ENCODE measurements at regions not wholly inside any gene's neighbourhood (a gene's known extent, or its start where the extent isn't known, plus 50 kb on each side); places are given as distances from the start of the nearest gene placed in this dataset.

- DNase-seq: no peak
Observed at GRCh38 chr16:54673313-54673712, 257.4 kb upstream of the IRX5 start.

DNA sequence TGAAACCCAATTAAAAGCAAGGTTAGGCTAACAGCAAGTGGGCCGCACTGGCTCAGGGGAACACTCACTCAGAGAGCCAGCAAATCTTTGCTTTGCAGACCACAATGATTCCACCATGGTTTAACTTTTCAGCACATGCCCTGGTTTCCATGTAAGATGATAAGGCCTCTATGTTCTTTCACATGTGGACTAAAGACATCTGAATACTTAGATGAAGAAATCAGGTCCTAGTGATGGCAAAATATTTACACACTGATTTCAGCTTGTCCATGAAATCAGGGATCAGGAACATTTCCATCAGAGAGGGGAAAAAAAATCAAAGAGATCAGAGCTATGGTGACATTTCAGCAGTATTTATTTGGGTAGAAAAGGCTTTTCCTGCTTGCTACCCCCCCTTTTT lies 258.2 kb upstream of the IRX5 start:
- no peak for DNase-seq

GRCh38 chr16:54657709-54658102 lies 273.0 kb upstream of the IRX5 start:
- DNase-seq: no peak

DNA sequence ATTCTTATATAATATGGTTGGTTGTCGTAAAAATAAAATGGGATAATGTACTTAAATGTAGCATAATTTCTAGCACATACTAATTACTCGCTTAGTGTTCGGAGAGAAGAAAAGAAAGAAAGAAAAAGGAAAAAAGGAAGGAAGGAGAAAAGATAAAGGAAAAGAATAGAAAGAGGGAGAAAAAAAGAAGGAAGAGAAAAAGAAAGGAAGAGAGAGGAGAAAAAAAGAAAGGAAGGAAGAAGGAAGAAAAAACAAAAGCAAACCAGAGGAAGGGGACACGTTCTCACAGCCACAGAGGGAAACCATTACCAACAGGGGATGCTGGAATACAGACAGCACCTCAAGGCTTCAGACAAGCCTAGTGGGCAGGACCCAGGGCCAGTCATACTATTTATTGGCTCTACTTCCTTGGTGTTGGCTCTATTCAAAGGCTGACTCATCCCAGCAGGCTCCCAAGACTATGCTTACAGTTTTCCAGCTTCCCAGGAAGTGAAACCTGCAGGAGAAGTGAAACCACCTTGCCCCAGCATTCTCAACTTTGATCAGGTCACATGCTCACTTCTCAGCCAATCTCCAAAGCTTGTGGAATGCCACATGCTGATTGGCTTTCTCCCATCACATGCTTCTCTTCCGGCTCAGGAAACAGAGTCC lies 273.5 kb upstream of the IRX5 start:
- DNase-seq: no peak

- DNase-seq: no peak
Observed at GRCh38 chr16:54655121-54655590, 275.5 kb upstream of the IRX5 start.

DNA sequence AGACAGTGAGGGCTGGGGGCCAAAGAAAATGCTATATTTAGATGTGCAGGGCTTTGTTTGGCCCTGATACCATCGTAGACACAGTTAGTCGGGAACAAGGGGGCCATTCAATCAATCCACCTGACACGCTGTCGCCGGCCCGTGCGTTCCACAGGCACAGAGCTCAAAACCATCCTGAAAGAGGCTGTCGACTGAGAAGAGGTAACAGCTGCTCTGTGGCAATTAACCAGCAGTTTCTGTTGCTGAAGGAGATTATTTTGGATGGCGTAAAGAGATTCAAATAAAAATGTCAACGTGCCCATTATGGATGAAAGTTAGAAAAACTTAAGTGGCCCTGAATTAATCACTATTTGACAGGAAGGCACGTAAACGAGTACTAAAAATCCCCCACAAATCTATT lies 276.2 kb upstream of the IRX5 start:
- DNase-seq: no peak

GRCh38 chr16:54652201-54652770 lies 278.4 kb upstream of the IRX5 start:
- no peak for DNase-seq

DNA sequence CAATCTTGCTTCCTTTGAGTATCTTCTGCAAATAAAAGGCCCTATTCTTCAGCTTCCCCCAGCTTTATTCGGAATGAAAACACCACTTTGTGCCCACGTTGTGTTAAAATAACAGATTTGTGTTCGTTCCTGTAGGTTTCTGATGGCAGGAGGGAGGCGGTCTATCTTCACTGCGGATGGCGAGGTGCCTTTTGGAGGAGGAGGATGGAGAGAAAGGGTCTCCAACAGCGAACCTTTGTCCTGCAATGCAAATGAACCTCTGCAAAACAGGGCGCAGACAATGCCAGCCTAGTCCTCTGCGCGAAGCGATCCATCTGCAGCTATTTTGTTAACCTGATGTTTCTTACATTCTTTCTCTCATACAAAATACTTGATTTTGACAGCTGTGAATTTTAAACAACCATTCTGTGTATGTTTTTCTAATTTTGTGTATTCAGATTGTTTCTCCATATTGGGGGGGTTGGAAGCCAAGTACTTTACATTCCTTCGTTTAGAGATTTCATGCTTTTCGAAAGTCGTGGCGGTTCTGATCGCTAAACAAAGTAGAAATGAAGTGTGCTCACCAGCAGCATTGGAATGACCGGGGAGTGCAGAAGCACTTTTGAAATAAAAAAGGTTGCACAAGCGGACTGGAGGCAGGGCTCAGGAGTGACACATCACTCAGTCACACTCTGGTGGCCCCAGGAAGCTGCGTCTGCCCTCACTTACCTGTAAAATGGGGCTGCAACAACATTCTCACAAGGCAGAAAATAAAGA lies 279.0 kb upstream of the IRX5 start:
- DNase-seq: no peak

DNA sequence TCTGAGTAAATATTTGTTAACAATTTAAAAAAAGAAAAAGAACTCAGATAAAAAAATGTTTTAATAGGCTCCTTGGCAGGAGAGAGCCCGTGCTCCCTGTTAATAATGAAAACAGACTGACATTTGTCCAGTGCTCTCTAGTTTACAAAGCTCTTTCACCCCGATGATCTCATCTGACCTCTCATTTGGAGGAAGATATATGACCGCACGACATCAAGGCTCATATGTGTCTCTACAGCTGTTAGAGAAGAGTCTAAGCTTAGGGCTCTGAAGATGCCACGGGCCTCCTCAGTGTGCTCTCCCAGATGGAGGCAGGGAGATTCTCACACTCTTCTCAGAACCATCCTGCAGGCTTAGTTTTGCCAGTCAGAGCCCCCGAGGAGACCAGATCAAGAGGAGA lies 280.8 kb upstream of the IRX5 start:
- no peak for DNase-seq

- DNase-seq: no peak
Observed at GRCh38 chr16:54648575-54648974, 282.1 kb upstream of the IRX5 start.

- DNase-seq: no peak
Observed at GRCh38 chr16:54647725-54648221, 282.9 kb upstream of the IRX5 start.

- DNase-seq: no peak
Observed at GRCh38 chr16:54647216-54647615, 283.4 kb upstream of the IRX5 start.

DNA sequence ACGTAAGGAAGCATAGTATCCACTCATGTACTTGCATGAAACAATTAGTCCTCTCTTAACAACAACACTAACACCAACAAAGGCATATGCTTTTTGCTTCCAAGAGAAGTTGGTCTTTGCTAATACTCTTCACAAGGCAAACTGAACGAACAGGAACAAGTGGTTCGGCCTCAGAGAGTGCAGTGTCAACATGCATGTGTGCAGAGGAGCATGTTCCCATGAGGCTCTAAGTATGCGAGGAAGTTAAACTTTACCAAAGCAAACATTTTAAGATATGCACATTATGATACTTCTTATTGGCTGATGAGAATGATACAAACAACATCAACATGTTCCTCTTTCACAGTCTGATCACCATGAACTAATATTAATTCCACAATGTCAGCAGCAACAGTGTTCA lies 285.3 kb upstream of the IRX5 start:
- DNase-seq: no peak

DNA sequence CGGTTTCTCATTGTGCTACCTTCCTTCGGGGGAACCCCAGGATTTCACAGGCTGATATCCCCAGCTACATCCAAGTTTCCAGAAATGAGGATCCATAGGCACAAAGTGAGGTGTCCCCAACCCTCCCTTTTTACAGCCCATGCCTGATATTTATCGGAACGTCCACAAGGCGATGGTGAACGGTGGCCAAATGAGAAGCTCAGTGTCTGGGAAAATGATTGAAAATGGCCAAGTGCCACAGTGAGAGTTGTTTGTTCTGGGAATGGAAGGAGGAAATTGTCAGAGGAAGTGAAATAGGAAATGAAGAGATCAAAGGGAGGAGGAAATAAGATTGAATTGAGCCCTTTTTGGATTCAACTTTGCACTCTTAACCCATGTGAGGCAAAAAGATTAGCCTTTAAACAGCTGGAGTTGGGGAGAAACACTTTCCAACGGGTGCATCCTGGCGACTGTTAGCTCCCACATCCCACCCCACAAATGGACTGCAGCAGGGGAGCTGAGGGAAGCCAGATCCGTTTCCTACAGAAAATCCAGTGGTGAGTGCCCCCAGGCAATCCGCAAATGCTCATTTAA lies 294.4 kb upstream of the IRX5 start:
- no peak for DNase-seq

GRCh38 chr16:54633943-54634362 lies 296.7 kb upstream of the IRX5 start:
- DNase-seq: no peak

DNA sequence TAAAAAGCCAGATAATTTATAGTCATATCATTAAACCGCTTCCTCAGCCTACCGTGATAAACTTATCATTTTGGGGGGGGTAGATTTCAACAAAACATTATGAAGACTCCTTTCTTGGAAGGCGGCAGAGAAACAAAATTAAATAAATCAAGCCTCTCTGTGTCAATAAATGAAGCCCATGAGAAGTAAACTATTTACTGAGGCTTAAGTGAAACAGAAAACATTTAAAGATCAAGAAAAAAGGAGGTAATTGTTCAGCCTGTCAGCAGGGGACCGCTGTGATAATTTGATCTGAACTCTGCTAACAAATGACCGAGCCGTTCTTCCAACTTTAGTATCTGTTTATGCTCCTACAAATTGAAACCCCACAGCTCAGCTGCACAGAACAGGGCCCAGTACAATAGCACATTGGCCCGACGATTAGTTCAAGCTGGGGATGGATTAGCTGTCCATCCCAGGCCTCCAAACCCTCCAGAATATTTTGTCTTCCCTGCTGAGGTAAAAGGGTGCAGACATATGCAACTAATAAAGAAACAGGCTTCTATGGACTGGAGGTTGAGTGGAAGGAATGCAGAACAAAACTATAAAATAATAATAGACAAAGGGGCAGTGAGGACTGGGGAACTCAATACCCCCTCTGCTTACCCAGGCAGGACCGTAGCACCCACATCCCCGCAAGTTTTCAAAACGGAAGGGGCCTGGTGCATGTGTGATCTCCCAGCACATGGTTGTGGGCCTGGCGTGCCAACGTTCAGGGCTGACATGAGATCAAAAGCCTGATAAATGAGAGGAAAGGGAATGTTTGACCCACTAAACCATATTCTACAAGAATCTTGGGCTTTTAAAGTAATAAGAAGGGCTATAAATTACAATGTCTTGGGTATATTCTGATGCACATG lies 298.1 kb upstream of the IRX5 start:
- DNase-seq: no peak

DNA sequence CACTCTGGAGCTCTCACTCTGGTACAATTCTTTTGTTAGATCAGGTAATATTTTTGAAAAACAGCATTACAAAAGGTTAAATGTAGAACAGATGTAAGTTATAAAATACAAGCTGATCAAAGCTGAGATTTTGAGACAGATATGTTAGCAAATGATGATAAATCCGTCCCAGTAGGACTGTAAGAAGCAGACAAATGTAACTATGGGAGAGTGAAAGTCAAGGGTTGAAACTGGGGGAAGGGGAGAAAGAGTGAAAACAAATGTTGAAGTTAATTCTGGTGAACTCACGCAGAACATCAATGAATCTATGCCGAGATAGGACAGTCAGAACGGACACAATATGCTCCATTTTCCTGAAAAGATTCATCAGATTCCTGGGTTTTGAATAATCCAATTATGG lies 298.9 kb upstream of the IRX5 start:
- DNase-seq: no peak

- no peak for DNase-seq
Observed at GRCh38 chr16:54630284-54630967, 300.2 kb upstream of the IRX5 start.

- no peak for DNase-seq
Observed at GRCh38 chr16:54628796-54629625, 301.7 kb upstream of the IRX5 start.

DNA sequence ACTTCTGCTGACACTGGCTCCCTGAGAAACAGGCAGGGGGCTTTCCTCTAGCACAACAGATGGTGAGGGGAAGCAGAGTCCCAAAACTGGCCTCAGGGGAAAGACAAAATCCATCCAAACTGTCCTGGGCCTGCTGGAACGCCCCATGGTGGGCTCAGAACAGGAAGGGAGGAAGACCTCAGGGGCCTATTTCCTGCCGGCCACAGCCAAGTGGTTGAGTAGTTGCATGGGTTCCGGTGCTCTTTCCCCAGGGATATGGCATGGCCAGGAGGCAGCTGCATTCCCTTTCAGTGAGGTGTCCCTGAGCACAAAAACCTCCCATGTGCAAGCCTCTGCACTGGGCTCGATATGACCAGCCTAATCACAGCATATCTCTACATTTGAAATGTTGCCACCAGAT lies 303.0 kb upstream of the IRX5 start:
- DNase-seq: no peak

DNA sequence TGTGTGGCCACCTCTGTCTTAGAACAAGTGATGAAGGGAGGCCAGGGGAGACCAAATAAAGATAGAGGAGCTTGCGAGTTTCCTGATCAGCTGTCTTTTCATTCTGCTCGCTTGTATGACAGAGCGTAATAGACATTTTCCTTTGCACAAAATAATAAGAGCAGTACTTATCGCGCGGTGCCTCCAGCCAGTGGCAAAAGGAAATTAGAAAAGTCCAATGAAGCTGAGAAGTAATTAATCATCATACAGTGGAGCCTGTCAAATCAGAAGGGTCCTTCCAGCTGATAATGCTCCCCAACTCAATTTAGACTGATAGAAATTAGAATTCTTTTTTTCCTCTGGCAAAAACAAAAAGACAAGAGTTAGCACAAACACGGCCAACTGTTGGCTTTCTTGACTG lies 307.0 kb upstream of the IRX5 start:
- DNase-seq: no peak

Measured in T-helper 1 cell (primary cell).